ENCODE measurements at regions not wholly inside any gene's neighbourhood (a gene's known extent, or its start where the extent isn't known, plus 50 kb on each side); places are given as distances from the start of the nearest gene placed in this dataset.
"Not testable (repeated sequence)": the region's sequence is repeated elsewhere in the genome, so short reads cannot be mapped to it uniquely, and the experiment has no call there.

GRCh38 chr4:132556316-132556715 is 592.8 kb upstream of the PCDH10 start:
- no peak for DNase-seq

GRCh38 chr4:132557660-132558059 is 591.4 kb upstream of the PCDH10 start:
- DNase-seq = no peak

GRCh38 chr4:132564920-132565319 is 584.2 kb upstream of the PCDH10 start:
- DNase-seq = no peak

- DNase-seq = no peak
Measured at GRCh38 chr4:132565542-132565941, 583.6 kb upstream of the PCDH10 start.

GRCh38 chr4:132572210-132572609 is 576.9 kb upstream of the PCDH10 start:
- DNase-seq = no peak

- DNase-seq = no peak
Measured at GRCh38 chr4:132587626-132588025, 561.5 kb upstream of the PCDH10 start.

- DNase-seq = no peak
Measured at GRCh38 chr4:132592340-132592739, 556.8 kb upstream of the PCDH10 start.

GRCh38 chr4:132592850-132593249 is 556.2 kb upstream of the PCDH10 start:
- DNase-seq = no peak

- no peak for DNase-seq
Measured at GRCh38 chr4:132593717-132594400, 555.2 kb upstream of the PCDH10 start.

GRCh38 chr4:132596186-132596585 is 552.9 kb upstream of the PCDH10 start:
- DNase-seq = no peak

- no peak for DNase-seq
Measured at GRCh38 chr4:132605551-132605950, 543.5 kb upstream of the PCDH10 start.

GRCh38 chr4:132614682-132615081 is 534.4 kb upstream of the PCDH10 start:
- DNase-seq = no peak

- no peak for DNase-seq
Measured at GRCh38 chr4:132619968-132620367, 529.1 kb upstream of the PCDH10 start.

- DNase-seq = no peak
Measured at GRCh38 chr4:132642016-132642817, 506.9 kb upstream of the PCDH10 start.

- DNase-seq = no peak
Measured at GRCh38 chr4:132646186-132646585, 502.9 kb upstream of the PCDH10 start.

- no peak for DNase-seq
Measured at GRCh38 chr4:132651196-132651595, 497.9 kb upstream of the PCDH10 start.

GRCh38 chr4:132660181-132660580 is 488.9 kb upstream of the PCDH10 start:
- no peak for DNase-seq

GRCh38 chr4:132662456-132662855 is 486.6 kb upstream of the PCDH10 start:
- no peak for DNase-seq

GRCh38 chr4:132669786-132670185 is 479.3 kb upstream of the PCDH10 start:
- DNase-seq = no peak

- DNase-seq = no peak
Measured at GRCh38 chr4:132670557-132670956, 478.5 kb upstream of the PCDH10 start.

- DNase-seq = no peak
Measured at GRCh38 chr4:132683957-132684356, 465.1 kb upstream of the PCDH10 start.

GRCh38 chr4:132691026-132691425 is 458.1 kb upstream of the PCDH10 start:
- no peak for DNase-seq

GRCh38 chr4:132691668-132692067 is 457.4 kb upstream of the PCDH10 start:
- DNase-seq = no peak

GRCh38 chr4:132694775-132695174 is 454.3 kb upstream of the PCDH10 start:
- DNase-seq = no peak

- DNase-seq = not testable (repeated sequence)
Measured at GRCh38 chr4:132697505-132697904, 451.6 kb upstream of the PCDH10 start.

All from activated naive CD4-positive, alpha-beta T cell (primary cell).